ENCODE measurements at regions not wholly inside any gene's neighbourhood (a gene's known extent, or its start where the extent isn't known, plus 50 kb on each side); places are given as distances from the start of the nearest gene placed in this dataset.
"Not testable (repeated sequence)": the region's sequence is repeated elsewhere in the genome, so short reads cannot be mapped to it uniquely, and the experiment has no call there.

- DNase-seq (ENCODE audit: low read depth, low spot score) = no peak
Measured at GRCh38 chr15:59896663-59897074, 107.4 kb upstream of the FOXB1 start.

GRCh38 chr15:59894835-59895234, 109.3 kb upstream of the FOXB1 start:
- DNase-seq (ENCODE audit: low read depth, low spot score) = no peak

- peak; percentile 50 for DNase-seq (ENCODE audit: low read depth, low spot score)
Measured at GRCh38 chr15:59892985-59893384, 111.1 kb upstream of the FOXB1 start.

GRCh38 chr15:59887870-59888269, 116.2 kb upstream of the FOXB1 start:
- DNase-seq (ENCODE audit: low read depth, low spot score) = not testable (repeated sequence)

GRCh38 chr15:59887211-59887610, 116.9 kb upstream of the FOXB1 start:
- no peak for DNase-seq (ENCODE audit: low read depth, low spot score)

GRCh38 chr15:59886441-59886840, 117.7 kb upstream of the FOXB1 start:
- no peak for DNase-seq (ENCODE audit: low read depth, low spot score)

- DNase-seq (ENCODE audit: low read depth, low spot score) = no peak
Measured at GRCh38 chr15:59885832-59886231, 118.3 kb upstream of the FOXB1 start.

- DNase-seq (ENCODE audit: low read depth, low spot score) = no peak
Measured at GRCh38 chr15:59879506-59880265, 124.4 kb upstream of the FOXB1 start.

- no peak for DNase-seq (ENCODE audit: low read depth, low spot score)
Measured at GRCh38 chr15:59876140-59876539, 128.0 kb upstream of the FOXB1 start.

- DNase-seq (ENCODE audit: low read depth, low spot score) = no peak
Measured at GRCh38 chr15:59873644-59874272, 130.4 kb upstream of the FOXB1 start.

GRCh38 chr15:59867086-59867855, 136.8 kb upstream of the FOXB1 start:
- no peak for DNase-seq (ENCODE audit: low read depth, low spot score)

GRCh38 chr15:59866642-59867041, 137.5 kb upstream of the FOXB1 start:
- DNase-seq (ENCODE audit: low read depth, low spot score) = no peak

GRCh38 chr15:59862191-59863155, 141.6 kb upstream of the FOXB1 start:
- DNase-seq (ENCODE audit: low read depth, low spot score) = no peak

- no peak for DNase-seq (ENCODE audit: low read depth, low spot score)
Measured at GRCh38 chr15:59847968-59848367, 156.1 kb upstream of the FOXB1 start.

- DNase-seq (ENCODE audit: low read depth, low spot score) = no peak
Measured at GRCh38 chr15:59845942-59846499, 156.9 kb upstream of the BNIP2 start.

- DNase-seq (ENCODE audit: low read depth, low spot score) = no peak
Measured at GRCh38 chr15:59843609-59844008, 154.5 kb upstream of the BNIP2 start.

GRCh38 chr15:59841036-59841435, 151.9 kb upstream of the BNIP2 start:
- DNase-seq (ENCODE audit: low read depth, low spot score) = no peak

GRCh38 chr15:59839906-59840305, 150.8 kb upstream of the BNIP2 start:
- DNase-seq (ENCODE audit: low read depth, low spot score) = no peak

- DNase-seq (ENCODE audit: low read depth, low spot score) = no peak
Measured at GRCh38 chr15:59838900-59839299, 149.8 kb upstream of the BNIP2 start.

GRCh38 chr15:59835776-59836175, 146.7 kb upstream of the BNIP2 start:
- no peak for DNase-seq (ENCODE audit: low read depth, low spot score)

- no peak for DNase-seq (ENCODE audit: low read depth, low spot score)
Measured at GRCh38 chr15:59834528-59834927, 145.4 kb upstream of the BNIP2 start.

All from ELF-1 (cell line).